HG02759 (cell line): ENCODE measurements at regions not wholly inside any gene's neighbourhood (a gene's known extent, or its start where the extent isn't known, plus 50 kb on each side); places are given as distances from the start of the nearest gene placed in this dataset.
"Not testable (repeated sequence)": the region's sequence is repeated elsewhere in the genome, so short reads cannot be mapped to it uniquely, and the experiment has no call there.

ENCODE experiments used
- ATAC-seq: cut with Tn5 transposase; IDR thresholded peaks from one replicate; pipeline ENCODE4 v1.9.1; 2021; ENCODE audit warnings: mild to moderate bottlenecking, moderate library complexity; ENCODE audit not compliant: unreplicated experiment

DNA sequence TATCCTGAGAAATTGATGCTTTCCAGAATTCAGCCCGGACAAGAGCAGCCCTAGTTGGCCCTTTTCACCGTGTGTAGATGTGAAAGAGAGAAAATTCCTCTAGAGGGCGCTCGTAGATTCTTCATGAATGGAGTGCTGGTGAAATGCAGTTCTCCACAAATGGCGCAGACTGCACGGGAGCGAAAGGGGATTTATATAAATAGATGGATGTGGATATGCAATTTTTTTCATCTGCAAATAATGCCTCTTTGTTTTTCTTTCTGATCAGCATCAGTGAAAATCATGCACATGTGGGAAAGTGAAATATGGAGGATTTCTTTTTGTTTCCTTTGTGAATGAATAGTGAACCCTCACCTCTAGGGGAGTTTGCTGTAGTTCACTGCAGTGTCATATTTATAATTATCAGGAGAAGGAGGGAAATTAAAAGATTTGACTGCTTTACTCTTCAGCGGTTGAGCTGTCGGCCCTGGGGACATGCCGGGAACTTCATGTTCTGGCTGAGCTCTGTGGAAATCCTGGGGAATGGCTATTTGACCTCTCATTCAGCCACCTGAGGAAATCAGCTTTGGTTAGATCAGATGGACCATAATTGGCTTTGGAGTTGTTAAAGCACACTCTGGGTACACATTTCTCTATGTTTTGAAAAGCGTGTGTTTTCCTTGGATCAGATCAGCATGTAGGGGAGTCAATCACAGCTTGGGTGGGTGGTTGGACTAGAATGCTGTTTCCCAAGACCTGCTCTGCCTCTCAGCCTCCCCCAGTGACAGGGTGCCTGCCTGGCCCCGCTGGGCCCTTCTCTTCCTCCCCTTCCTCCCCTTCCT lies 115.0 kb upstream of the SHISA3 start:
- ATAC-seq = peak; percentile 72

DNA sequence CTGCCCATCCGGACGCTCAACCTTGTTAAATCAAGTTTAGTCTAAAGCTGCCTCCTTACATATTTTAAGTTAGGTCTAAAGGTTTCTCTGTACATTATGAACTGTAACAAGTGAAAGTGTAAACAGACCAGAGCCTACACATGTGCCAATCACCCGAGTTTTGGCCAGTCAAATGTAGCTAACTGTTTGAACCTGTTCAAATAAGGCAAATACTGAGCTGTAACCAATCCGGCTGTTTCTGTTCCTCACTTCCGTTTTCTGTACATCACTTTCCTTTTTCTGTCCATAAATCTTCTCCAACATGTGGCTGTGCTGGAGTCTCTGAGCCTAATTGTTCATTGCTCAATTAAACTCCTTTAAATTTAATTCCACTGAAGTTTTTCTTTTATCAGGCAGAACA lies 113.3 kb upstream of the SHISA3 start:
- no peak for ATAC-seq

DNA sequence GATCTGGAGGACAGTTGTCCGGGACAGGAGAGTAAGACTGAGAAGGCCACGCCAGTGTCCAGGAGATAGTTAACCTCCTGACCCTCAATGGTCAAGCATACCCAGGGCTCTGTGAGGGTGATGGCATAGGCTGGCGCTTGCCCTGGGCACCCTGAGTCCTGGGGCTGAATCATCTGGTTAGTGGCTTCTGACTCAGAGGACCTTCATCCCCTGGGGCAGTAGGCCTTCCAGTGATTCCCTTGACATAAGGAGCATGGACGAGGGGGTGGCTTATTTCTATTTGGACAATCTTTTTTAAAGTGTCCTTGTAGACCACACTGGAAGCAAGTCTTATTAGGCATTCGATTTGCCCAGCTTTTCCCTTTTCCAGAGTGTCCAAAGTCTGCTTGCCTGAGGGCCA lies 108.4 kb upstream of the SHISA3 start:
- ATAC-seq = not testable (repeated sequence)

DNA sequence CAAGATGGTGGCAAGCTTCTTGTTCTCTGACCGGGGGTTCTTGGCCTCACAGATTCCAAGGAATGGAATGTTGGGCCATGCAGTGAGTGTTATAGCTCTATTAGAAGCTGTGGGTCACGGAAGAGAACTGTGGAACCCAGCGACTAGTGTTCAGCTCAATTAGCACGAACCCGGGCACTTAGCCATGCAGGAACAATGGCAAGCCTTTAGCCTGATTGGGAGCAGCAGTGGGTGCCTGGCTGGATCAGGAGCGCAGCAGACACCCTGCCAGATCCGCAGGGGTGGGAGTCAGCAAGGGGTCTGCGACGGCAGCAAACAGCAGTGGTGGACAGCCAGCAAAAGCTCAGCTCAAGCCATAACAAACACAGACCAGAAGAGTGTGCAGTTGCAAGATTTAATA lies 105.1 kb upstream of the SHISA3 start:
- ATAC-seq = not testable (repeated sequence)

DNA sequence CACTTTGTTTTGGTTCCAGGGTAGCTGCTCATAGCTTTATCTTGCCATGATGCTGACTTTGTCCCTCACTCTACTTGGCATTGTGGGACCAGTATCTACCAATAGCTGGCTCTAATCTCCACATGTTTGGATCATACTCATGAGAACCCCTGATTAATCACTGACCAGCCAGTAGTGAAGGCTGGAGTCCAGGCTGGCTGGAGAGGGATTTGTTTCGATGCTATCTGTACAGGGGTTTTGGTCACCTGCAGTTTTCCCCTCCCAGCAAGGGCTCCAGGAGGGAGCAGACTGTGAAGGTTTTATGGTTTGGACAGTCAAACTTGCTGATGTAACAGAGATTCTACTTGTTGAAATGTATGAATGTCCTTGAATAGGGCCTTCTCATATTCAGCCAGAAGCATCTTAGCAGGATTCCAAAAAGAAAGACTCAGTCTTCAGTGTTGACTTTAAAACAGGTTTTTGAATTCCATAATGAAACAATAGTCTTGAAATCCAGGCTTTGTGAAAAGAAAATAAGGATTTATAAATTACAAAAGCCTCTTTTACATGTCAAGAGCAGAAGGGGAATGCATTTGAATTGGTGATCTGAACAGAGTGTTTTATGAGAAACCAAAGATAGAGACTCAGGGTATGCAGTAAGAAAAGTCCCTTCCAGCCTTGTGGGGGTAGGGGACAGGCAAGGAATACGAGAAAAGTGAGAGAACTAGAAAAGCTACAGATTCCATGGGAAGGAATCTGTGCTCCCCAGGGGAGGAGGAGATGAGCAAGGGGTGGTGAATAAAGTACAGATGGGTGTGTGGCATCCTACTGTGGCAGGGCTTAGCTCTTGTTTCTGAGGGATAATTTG lies 103.1 kb upstream of the SHISA3 start:
- no peak for ATAC-seq

DNA sequence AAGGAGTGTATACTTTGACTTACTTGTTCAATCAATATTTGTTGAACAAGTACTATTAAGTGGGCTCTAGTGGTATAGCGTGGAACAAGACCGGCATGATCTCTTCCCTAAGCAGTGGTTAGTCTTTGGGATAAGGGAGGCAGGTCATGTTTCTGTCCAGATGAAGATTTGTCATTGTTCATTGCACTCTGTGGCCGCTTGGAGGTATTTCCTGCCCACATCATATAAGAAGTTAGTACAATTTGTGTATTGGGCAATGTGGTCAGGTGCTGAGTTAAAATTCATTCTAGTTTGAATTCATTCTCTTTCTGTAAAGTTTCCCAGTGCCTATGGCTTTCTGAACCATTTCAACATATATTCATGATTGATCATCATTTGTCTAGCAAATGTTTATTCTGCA lies 101.1 kb upstream of the SHISA3 start:
- ATAC-seq = peak; percentile 61

DNA sequence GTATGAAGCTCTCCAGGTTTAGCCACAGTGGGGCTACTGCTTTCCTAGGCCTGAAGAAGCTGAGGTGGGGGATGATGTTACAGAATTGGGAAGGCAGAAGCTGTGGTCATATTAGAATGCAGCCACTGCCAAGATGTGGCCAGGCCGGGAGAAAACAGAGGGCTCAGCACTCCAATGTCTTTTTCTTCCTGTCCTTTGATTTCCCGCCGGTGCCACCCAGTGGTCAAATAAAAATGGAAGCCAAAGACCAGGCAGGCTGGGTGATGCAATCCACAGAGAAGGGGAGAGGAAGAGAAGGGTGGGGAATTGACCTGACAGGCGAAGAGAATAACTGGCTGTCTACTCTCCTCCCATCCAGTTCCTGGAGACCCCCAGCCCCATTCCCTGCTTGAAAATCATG lies 94.9 kb upstream of the SHISA3 start:
- peak; percentile 49 for ATAC-seq

DNA sequence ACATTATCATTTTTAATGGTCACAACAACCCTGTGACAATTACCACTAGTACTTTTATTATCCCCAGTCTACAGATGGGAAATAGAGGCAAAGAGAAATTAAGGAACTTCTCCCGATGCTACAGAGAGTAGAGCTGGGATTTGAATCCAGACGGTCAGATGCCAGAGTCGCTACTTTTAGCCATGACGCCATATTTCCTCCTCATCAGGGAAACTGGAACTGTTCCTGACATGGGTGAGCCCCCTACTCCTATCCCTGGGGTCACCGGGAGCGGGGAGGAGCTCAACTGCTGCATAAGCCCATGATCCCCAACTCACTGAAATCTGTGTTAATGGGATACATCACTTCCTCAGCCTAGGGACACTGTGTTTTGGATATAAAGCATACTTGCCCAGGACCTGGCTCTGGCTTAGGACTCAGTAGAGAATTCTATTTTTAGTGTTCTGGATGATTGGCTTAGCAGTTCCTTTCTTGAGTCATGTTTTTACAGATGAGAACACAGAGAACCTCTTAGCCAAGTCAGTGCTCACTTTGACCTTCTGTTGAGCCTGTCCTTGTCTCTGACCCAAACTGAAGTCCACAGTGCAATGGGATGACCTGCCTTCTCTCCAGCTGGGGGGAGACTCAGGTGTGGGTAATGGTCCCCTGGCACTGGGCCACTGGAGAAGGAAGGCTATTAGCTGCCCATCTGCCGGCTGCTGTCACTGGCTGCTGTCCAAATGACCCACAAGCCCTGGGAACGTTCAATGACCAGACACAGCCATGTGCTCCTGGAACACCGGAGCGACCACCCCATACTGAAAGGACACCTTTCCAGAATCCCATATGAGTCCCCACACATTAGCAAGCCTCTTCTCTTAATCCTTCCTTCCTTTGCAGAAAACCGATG lies 90.8 kb upstream of the SHISA3 start:
- ATAC-seq = no peak

DNA sequence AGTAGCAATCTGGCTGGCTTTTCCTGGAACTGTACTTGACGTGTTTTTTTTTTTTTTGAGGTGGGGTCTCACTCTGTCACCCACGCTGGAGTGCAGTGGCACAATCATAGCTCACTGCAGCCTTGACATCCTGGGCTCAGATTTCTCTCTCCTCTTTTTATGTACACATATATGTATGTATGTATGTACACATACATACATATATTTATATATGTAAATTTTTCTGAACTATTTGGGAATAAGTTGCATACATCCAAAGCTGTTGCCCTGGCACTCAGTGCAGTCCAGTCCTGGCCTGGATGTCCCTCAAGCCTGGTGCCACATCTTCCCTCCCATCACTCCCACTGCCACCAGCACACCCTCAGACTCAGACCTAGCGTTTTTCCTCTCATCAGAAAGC lies 89.0 kb upstream of the SHISA3 start:
- no peak for ATAC-seq

DNA sequence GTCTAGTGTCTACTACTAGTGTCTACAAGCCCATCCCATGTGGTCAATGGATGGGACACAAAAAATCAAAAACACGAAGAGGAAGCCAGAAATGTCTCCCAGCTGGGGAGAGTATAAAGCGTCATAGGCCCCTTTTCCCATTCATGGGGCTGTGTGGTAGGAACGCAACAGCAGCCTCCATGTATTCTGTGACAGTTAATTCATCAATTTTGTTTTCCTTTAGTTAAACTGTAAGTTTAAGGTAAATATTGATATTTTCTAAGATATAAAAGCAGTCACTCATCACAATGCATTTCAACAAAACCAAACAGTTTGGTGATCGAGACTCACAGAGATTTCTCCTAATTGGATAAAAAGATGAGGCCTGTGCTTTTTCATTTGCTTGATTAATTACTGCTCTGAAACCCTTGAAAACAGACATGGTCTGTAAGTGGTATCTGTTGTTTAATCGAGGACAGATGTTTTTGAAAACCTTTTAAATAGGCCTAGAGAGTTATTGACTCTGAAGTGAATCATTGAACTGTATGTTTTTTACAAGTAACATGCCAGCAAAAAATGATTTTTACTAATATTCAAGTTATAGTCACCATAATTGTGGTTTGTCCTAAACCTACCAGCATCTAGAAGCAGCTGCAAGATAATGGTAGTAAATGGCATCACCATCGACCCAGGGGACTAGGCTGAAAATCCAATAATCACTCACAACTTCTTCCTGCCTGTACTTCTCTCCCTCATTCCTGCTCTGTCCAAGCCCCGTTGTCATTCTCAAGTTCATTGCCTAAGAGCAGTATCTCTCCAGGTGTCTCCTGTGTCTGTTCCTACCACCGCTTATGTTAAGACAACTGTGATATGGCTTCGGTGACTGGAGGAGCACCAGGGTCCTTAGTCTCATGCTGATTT lies 87.7 kb upstream of the SHISA3 start:
- no peak for ATAC-seq

DNA sequence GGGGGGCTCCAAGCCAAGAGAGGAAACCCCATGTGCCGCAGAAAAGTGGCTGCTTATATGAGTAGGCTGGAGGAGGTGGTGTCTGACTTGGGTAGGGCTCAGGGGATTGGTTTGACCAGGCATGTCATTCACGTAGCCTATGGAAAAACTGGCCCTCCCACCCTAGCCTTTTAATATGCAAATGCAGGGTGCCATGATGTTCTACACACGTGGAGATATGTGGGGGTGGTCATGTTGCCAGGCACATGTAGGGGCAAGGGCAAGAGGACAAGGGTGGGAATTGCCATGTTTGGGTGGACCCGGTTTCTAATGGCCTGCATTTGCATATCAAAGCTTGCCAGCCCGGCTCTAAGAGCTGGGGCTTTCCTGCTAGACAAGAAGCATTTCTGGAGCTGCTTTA lies 86.9 kb upstream of the SHISA3 start:
- ATAC-seq = no peak

DNA sequence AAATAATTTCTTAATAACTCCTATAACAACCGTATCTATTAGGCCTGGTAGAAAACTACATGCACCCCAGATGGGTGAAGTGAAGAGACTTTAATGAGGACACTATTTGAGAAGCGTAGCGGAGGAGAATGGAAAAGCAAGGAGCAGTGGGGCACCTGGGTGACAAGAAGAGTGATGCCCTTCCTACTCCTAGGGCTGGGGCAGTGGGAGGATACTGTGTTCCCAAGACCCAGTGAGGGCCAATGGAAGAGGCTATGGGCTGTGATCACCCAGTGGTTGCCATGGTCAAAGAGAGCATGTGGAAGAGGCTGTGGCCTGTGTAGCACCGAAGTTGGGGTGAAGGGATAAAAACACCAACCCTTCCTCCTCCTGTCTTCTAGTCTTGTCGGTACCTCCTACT lies 86.5 kb upstream of the SHISA3 start:
- no peak for ATAC-seq

DNA sequence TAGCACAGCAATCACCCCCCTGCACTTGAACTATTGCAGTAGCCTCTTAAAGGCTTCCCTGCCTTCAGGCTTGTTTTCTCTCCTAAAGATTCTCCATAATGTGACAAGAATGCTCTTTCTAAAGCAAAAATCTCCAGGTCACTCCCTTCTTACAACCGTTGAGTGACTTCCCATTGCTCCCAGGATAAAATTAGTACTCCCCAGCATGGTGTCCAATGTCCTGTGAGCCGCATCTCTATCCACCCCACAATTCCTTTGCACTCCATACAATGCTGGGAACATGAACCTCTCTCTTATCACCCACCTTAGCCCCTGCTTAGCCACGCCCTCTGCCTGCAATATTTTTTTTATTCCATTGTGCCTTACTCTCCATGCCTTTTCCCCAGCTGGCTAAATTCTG lies 85.7 kb upstream of the SHISA3 start:
- no peak for ATAC-seq

DNA sequence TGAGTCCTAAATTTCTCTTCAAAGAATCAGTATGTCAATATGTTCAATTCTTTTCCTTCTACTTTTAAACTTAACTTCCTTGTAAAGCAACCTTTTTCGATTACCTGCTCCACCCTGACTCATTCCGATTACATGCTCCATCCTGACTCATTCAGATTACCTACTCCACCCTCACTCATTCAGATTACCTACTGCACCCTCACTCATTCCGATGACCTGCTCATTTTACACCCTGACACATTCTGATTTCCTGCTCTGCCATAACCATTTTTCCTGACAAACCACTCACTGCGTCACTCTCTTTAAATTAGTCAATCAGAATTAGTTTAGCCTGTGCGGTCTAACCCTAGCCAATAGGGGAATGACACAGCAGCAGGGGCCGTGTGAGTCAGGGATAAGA lies 83.9 kb upstream of the SHISA3 start:
- ATAC-seq = not testable (repeated sequence)

DNA sequence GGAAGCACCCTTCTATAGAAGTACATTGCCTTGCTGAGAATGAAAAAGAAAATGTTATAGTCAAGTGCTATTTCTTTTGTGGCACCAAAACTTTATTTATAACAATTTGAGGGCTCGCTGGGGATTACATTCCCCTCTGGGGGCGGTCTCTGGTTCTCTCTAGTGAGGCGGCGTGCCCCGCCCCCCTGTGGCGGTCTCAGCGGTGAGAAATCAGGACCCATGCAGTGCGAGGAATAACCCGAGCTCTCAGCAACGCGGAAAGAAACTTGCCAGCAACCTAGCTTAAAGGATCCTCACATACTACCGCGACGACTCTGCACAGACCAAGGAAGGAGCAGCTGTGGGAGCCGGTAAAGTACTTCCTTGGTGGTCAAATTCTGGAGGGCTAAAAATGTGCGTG lies 83.4 kb upstream of the SHISA3 start:
- no peak for ATAC-seq

DNA sequence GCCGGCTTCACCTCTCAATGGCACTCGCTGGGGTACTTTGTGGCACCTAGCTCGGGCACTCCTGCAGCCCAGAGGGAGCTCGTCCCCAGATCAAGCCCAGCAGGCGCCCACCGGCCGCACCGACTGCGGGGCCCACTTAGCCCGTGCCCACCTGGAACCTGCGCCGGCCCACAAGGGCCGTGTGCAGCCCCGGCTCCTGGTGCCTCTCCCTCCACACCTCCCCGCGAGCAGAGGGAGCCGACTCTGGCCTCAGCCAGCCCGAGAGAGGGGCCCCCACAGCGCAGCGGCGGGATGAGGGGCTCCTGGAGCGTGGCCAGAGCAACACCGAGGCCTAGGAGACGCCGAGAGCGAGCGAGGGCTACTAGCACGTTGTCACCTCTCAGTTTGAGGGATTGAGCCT lies 82.1 kb upstream of the SHISA3 start:
- ATAC-seq = no peak

DNA sequence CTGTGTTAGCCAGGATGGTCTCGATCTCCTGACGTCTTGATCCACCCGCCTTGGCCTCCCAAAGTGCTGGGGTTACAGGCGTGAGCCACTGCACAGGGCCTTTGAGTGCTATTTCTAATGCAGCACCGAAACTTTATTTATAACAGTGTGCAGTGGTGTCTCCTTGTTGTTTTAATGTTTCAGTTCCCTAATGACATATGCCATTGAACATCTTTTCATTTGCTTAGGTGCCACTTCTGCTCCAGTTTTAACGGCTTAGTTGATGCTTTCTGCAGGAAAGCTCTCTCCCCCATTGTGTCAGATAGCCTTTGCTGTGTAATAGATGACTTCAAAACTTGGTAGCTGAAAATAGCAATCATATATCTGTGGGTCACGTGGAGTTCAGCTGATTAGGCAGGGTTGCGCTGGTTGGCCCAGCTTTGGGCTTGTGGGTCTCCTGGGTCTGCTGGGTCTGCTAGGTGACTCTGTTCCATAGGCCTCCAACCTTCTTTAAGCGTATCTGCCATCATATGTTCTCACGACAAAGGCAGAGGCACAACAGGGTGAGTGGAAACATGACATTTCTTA lies 76.4 kb upstream of the SHISA3 start:
- ATAC-seq = peak; percentile 61

DNA sequence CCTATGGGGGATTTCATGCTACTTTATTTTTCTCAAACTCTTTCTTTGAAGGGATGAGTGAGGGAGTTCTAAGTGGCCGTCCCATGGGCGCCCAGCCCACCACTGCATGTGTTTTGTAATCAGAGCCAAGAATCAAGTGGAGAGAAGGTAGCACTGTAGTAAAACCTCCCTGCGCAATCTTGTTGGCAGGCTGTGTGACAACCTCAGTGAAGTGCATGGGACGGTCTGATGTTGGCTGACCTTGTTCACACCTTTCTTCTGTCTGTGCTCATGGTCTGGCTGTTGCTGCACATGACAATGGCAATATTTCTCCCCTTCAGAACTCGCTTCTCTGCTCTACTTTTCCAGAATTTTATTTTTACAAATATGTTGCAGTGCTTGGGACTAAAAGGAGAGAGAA lies 71.2 kb upstream of the SHISA3 start:
- no peak for ATAC-seq

DNA sequence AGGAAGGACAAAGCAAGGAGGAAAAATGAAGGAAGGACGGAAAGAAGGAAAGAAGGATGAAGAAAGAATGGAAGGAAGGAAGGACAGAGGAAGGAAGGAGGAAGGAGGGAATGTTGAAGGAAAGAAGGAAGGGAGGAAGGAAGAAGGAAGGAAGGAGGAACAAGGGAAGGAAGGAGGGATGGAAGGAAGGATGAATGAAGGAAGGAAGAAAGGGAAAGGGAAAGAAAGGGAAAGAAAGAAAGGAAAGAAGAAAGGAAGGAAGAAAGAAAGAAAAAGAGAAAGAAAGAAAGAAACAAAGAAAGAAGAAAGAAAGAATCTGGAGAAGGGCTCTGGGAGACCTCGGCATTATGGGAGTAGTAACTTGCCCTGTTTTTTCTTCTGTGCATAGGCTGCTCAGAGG lies 70.8 kb upstream of the SHISA3 start:
- no peak for ATAC-seq

DNA sequence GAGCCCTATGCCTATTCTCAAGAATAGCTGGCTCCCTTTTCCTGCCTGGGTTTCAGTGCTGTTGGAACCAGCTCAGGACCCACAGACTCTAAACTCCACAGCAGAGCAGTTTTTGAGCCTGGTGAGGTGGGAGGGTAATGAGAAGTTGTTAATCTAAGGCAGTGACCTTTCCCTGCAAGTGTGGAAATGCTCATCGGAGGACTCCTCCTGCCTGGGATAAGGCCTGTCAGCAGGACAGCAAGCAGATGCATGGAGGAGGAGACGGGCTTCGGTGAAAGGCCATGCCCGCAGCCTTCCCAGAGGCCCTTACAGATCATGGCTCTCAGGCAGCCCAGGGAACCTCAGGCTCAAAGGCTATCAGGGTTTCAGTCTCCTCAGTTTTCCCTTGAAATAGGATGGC lies 70.0 kb upstream of the SHISA3 start:
- no peak for ATAC-seq
